ENCODE measurements at regions not wholly inside any gene's neighbourhood (a gene's known extent, or its start where the extent isn't known, plus 50 kb on each side); places are given as distances from the start of the nearest gene placed in this dataset.
A peak's percentile ranks its signal among the peaks of the same experiment; 100 is the strongest.
"Not testable (repeated sequence)": the region's sequence is repeated elsewhere in the genome, so short reads cannot be mapped to it uniquely, and the experiment has no call there.

DNA sequence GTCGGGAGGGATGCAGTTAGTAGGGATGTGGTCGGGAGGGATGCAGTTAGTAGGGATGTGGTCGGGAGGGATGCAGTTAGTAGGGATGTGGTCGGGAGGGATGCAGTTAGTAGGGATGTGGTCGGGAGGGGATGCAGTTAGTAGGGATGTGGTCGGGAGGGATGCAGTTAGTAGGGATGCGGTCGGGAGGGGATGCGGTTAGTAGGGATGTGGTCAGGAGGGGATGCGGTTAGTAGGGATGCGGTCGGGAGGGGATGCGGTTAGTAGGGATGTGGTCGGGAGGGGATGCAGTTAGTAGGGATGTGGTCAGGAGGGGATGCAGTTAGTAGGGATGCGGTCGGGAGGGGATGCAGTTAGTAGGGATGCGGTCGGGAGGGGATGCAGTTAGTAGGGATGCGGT lies 96.2 kb downstream of the BDH1 start:
- FAIRE-seq: peak; percentile 92
- ATAC-seq: not testable (repeated sequence)
- peaks cover 62% of the 10 kb centered on the region for H3K4me1 ChIP-seq (ENCODE audit: insufficient read depth, low read length)

DNA sequence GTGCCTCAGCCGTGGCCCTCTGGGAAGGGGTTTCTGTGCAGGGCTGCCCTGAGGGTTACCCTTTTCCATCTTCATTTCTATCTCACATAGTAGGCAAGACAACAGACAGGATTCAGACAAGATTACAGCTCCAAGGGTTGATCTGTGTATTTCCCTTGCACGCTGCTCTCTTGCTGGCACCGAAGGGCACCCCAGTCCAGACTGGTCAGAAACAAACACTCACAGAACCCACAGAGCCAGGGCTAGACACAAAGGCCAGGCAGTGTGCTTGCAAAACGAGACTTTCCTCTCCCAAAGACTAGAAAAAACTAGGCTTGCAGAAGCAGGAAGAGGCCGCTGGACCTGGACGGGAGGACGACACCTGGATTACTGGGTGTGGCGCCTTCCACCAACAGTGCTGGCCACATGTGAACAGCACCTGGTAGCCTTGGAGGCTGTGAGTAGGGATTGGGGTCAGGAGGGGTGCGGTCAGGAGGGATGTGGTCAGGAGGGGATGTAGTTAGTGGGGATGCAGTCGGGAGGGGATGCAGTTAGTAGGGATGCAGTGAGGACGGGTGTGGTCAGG lies 96.8 kb downstream of the BDH1 start:
- in situ Hi-C loops (cut with HindIII; ENCODE audit: extremely low pct_ligation_motif_present, low pct_unique_long_range_greater_than_20kb): loop anchor here (10.0 kb wide), 1 partner anchor 194 kb away; no protein-coding TSS in a partner anchor
- H4K20me1 ChIP-seq (ENCODE audit: insufficient read depth, low read length): no peaks in the 10 kb centered on the region
- H3K79me2 ChIP-seq (ENCODE audit: insufficient read depth, low read length): peaks cover 3% of the 10 kb centered on the region
- H3K27me3 ChIP-seq (ENCODE audit: control insufficient read depth in 1 of 2, insufficient read depth in 2 of 2, low read length in 2 of 2): no peaks in the 10 kb centered on the region
- TF ChIP-seq NONO (IDR thresholded peaks at IDR 0.05) (no peak), NONO (CRISPR knock-in tag; conservative IDR thresholded peaks at IDR 0.05) (0 out of 2 replicates have a peak, but pooled peaks have one; percentile 22), ARNT (IDR thresholded peaks at IDR 0.05) (no peak), CHD4 (IDR thresholded peaks at IDR 0.05; ENCODE audit: borderline replicate concordance, low read length) (0 out of 2 replicates have a peak, but pooled peaks have one; percentile 13), LCORL (IDR thresholded peaks at IDR 0.05) (no peak), LCORL (CRISPR knock-in tag; IDR thresholded peaks at IDR 0.05) (no peak)
- peaks cover 60% of the 10 kb centered on the region for H3K4me1 ChIP-seq (ENCODE audit: insufficient read depth, low read length)
- no peak for DNase-seq (ENCODE audit: low spot score)
- ChIA-PET CTCF (ENCODE audit: low intra/inter-chr PET ratio, low total read pairs) (interaction anchor here (1.1 to 1.3 kb wide), 3 partner anchors 43 to 202 kb away, joined by 3 to 4 read pairs (median 3); no protein-coding TSS in a partner anchor), POLR2A (interaction anchor here (1.6 to 3.0 kb wide), 4 partner anchors 9 to 201 kb away, joined by 4 to 22 read pairs (median 14); no protein-coding TSS in a partner anchor)
- peak overlapping the region; percentile 93 for H3K4me2 ChIP-seq (ENCODE audit: low read depth, low read length)
- no peak for FAIRE-seq
- H3K9me3 ChIP-seq (ENCODE audit: low read length): no peaks in the 10 kb centered on the region
- H3K4me3 ChIP-seq (replicated peaks in 1 of 3; ENCODE audit: insufficient read depth in 1 of 3, low read depth in 2 of 3, low read length in 3 of 3): peak overlapping the region in 2 of 3 experiments; percentile 37 to 63; a peak in 3 of 6 replicates
- peak overlapping the region; percentile 30 for H2AFZ ChIP-seq (ENCODE audit: low read length)
- no TSS peak for BruUV-seq (replicated peaks)
- H3K36me3 ChIP-seq (replicated peaks in 1 of 2; ENCODE audit: control insufficient read depth in 1 of 2, insufficient read depth in 2 of 2, low read length in 2 of 2): no peaks in the 10 kb centered on the region
- intact Hi-C loops (cut with micrococcal nuclease; ENCODE audit: unreplicated experiment): loop anchor here (1.0 to 2.0 kb wide), 3 partner anchors 44 to 202 kb away; no protein-coding TSS in a partner anchor
- 56% methylated on average over 10 of the region's 11 CpGs for WGBS (ENCODE audit: low lambda C conversion rate)
- H3K9ac ChIP-seq (ENCODE audit: insufficient read depth, low read depth, low read length): peak overlapping the region; percentile 57
- H3K27ac ChIP-seq (ENCODE audit: extremely low read length, insufficient read depth, low read length): peak overlapping the region; percentile 58
- peak; percentile 4 for ATAC-seq

More for the DNA sequence above, 96.2 kb downstream of the BDH1 start:
- DNase-seq (ENCODE audit: low spot score); H3K4me2 ChIP-seq (ENCODE audit: low read depth, low read length); H3K9ac ChIP-seq (ENCODE audit: insufficient read depth, low read depth, low read length); H3K4me3 ChIP-seq (replicated peaks in 1 of 3; ENCODE audit: insufficient read depth in 1 of 3, low read depth in 2 of 3, low read length in 3 of 3); H3K27me3 ChIP-seq (ENCODE audit: control insufficient read depth in 1 of 2, insufficient read depth in 2 of 2, low read length in 2 of 2); CTCF ChIA-PET (ENCODE audit: low intra/inter-chr PET ratio, low total read pairs); POLR2A ChIA-PET; H3K9me3 ChIP-seq (ENCODE audit: low read length); H4K20me1 ChIP-seq (ENCODE audit: insufficient read depth, low read length); H3K36me3 ChIP-seq (replicated peaks in 1 of 2; ENCODE audit: control insufficient read depth in 1 of 2, insufficient read depth in 2 of 2, low read length in 2 of 2); H3K27ac ChIP-seq (ENCODE audit: extremely low read length, insufficient read depth, low read length); H2AFZ ChIP-seq (ENCODE audit: low read length); BruUV-seq (replicated peaks); H3K79me2 ChIP-seq (ENCODE audit: insufficient read depth, low read length): not testable (repeated sequence)
- 67% methylated on average over 19 of the region's 19 CpGs for WGBS (ENCODE audit: low lambda C conversion rate)
- in situ Hi-C loops (cut with HindIII; ENCODE audit: extremely low pct_ligation_motif_present, low pct_unique_long_range_greater_than_20kb) (loop anchor here (10.0 kb wide), 1 partner anchor 195 kb away; no protein-coding TSS in a partner anchor), intact Hi-C loops (cut with micrococcal nuclease; ENCODE audit: unreplicated experiment) (loop anchor here (2.0 kb wide), 2 partner anchors 43 to 203 kb away; no protein-coding TSS in a partner anchor)

All from HepG2 (cell line).